ENCODE measurements at regions not wholly inside any gene's neighbourhood (a gene's known extent, or its start where the extent isn't known, plus 50 kb on each side); places are given as distances from the start of the nearest gene placed in this dataset.

GRCh38 chr2:190762566-190762965, 113.7 kb downstream of the NAB1 start:
- no peak overlapping the region for H3K4me3 ChIP-seq (replicated peaks; ENCODE audit: insufficient read depth, low read length)
- H3K27ac ChIP-seq (replicated peaks), result no peak overlapping the region
- no peak for TF ChIP-seq REST (IDR thresholded peaks at IDR 0.05; ENCODE audit: insufficient replicate concordance, low read depth)
- TF ChIP-seq POLR2AphosphoS5 (IDR thresholded peaks at IDR 0.05; ENCODE audit: low read depth), result no peak
- TF ChIP-seq SPI1 (IDR thresholded peaks at IDR 0.05; ENCODE audit: borderline replicate concordance, low read depth), result no peak
- no peak for TF ChIP-seq GABPA (IDR thresholded peaks at IDR 0.05; ENCODE audit: low read depth)
- no peak for TF ChIP-seq CTCF (IDR thresholded peaks at IDR 0.05; ENCODE audit: insufficient read depth, low read length)
- no peaks in the 10 kb centered on the region for H3K27me3 ChIP-seq (ENCODE audit: insufficient read depth, poor library complexity, severe bottlenecking)
- no peak for DNase-seq (ENCODE audit: low read depth in 1 of 2, low spot score in 1 of 2)

GRCh38 chr2:190763100-190763499, 114.2 kb downstream of the NAB1 start:
- Histone ChIP-seq H3K27me3 (ENCODE audit: insufficient read depth, poor library complexity, severe bottlenecking) (no peaks in the 10 kb centered on the region), H3K4me3 (replicated peaks; ENCODE audit: insufficient read depth, low read length) (no peak overlapping the region), H3K27ac (replicated peaks) (no peak overlapping the region)
- TF ChIP-seq CTCF (IDR thresholded peaks at IDR 0.05; ENCODE audit: insufficient read depth, low read length), result no peak
- no peak for TF ChIP-seq POLR2AphosphoS5 (IDR thresholded peaks at IDR 0.05; ENCODE audit: low read depth)
- TF ChIP-seq GABPA (IDR thresholded peaks at IDR 0.05; ENCODE audit: low read depth), result no peak
- no peak for TF ChIP-seq SPI1 (IDR thresholded peaks at IDR 0.05; ENCODE audit: borderline replicate concordance, low read depth)
- no peak for TF ChIP-seq REST (IDR thresholded peaks at IDR 0.05; ENCODE audit: insufficient replicate concordance, low read depth)
- no peak for DNase-seq (ENCODE audit: low read depth in 1 of 2, low spot score in 1 of 2)

GRCh38 chr2:190763901-190764514, 115.1 kb downstream of the NAB1 start:
- no peak overlapping the region for H3K4me3 ChIP-seq (replicated peaks; ENCODE audit: insufficient read depth, low read length)
- H3K27ac ChIP-seq (replicated peaks), result no peak overlapping the region
- no peaks in the 10 kb centered on the region for H3K27me3 ChIP-seq (ENCODE audit: insufficient read depth, poor library complexity, severe bottlenecking)
- TF ChIP-seq GABPA (IDR thresholded peaks at IDR 0.05; ENCODE audit: low read depth) (no peak), SPI1 (IDR thresholded peaks at IDR 0.05; ENCODE audit: borderline replicate concordance, low read depth) (no peak), CTCF (IDR thresholded peaks at IDR 0.05; ENCODE audit: insufficient read depth, low read length) (no peak)
- no peak for DNase-seq (ENCODE audit: low read depth in 1 of 2, low spot score in 1 of 2)

Measured in HL-60 (cell line).